AG04449 (cell line): ENCODE measurements at regions not wholly inside any gene's neighbourhood (a gene's known extent, or its start where the extent isn't known, plus 50 kb on each side); places are given as distances from the start of the nearest gene placed in this dataset.
"Not testable (repeated sequence)": the region's sequence is repeated elsewhere in the genome, so short reads cannot be mapped to it uniquely, and the experiment has no call there.

Source experiments
- CTCF ChIA-PET: fragments of 350-600 bp; formaldehyde crosslinking; extraction: SDS; loops from one replicate; lab custom pipeline; 2021; ENCODE audit warnings: antibody characterized with exemption; lab: Yijun Ruan, JAX
- POLR2A ChIA-PET: fragments of 400-600, 350-600 bp; formaldehyde crosslinking; extraction: SDS; loops from one replicate; lab custom pipeline; 2020; ENCODE audit warnings: antibody characterized with exemption, inconsistent platforms; lab: Yijun Ruan, JAX
- DNase-seq: peaks from one replicate; pipeline ENCODE4 v3.0.0-alpha.2; 2010; ENCODE audit warnings: low read depth, low spot score
- H3K4me3 ChIP-seq: 2 replicates; pipeline ENCODE4 v1.5.1; 2011; ENCODE audit warnings: low read depth, mild to moderate bottlenecking, control low read depth, low read length
- TF ChIP-seq, protein P1 (sequence below): IDR thresholded peaks from one replicate; pipeline ENCODE4 v1.5.1; 2011; ENCODE audit warnings: mild to moderate bottlenecking, moderate library complexity, low read length, control low read depth, inconsistent platforms; ENCODE audit not compliant: insufficient read depth; ENCODE audit errors: missing control alignments

DNA sequence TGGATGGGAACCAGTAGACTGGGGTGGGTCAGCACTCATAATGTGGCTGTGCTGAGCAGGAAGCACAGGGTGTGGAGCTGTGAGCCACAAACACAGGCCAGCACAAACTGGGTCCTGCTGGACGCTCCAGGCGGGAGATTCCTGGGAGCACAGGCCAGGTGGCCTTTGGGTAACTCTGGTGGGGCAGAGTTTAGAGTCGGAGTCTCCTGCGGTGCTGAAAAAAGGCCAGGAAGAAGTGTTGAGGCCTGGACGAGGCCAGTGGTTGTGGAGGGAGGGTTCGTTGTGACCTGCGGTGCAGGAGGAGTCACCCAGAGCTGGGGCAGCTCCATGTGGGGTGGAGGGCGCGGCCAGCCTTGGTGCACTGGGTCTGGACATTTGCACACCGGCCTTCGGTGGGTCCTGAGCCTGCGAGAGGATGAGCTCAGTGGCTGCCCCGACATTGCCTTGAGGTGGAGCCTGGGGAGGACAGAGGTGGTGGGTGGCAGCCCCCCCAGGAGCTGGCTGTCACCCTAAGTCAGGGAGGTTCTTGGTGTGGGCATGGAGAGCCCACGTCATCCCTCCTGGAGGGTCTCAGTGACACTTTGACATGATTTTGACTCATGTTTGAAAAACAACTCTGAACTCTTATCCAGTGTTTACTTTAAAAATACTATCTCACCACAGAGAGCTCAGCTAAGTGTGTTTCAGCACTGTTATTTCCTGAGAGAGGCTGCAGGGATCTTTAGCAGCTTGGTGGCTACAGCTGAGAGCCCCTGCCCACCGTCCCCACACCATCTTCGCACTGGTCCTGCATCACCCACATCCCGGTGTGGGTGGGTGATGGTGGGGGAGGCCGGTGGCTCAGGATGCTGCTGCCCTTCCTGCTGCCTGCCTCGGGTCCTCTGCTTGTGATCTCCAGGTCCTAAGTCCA is 98.7 kb downstream of the NPIPB11 start:
- H3K4me3 ChIP-seq = no peak overlapping the region
- TF ChIP-seq, protein P1, sequence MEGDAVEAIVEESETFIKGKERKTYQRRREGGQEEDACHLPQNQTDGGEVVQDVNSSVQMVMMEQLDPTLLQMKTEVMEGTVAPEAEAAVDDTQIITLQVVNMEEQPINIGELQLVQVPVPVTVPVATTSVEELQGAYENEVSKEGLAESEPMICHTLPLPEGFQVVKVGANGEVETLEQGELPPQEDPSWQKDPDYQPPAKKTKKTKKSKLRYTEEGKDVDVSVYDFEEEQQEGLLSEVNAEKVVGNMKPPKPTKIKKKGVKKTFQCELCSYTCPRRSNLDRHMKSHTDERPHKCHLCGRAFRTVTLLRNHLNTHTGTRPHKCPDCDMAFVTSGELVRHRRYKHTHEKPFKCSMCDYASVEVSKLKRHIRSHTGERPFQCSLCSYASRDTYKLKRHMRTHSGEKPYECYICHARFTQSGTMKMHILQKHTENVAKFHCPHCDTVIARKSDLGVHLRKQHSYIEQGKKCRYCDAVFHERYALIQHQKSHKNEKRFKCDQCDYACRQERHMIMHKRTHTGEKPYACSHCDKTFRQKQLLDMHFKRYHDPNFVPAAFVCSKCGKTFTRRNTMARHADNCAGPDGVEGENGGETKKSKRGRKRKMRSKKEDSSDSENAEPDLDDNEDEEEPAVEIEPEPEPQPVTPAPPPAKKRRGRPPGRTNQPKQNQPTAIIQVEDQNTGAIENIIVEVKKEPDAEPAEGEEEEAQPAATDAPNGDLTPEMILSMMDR = no peak
- CTCF ChIA-PET = no interaction called here
- no peak for DNase-seq
- POLR2A ChIA-PET = interaction anchor here (1.0 kb wide), 1 partner anchor 334 kb away, joined by 3 read pairs; no protein-coding TSS in a partner anchor

DNA sequence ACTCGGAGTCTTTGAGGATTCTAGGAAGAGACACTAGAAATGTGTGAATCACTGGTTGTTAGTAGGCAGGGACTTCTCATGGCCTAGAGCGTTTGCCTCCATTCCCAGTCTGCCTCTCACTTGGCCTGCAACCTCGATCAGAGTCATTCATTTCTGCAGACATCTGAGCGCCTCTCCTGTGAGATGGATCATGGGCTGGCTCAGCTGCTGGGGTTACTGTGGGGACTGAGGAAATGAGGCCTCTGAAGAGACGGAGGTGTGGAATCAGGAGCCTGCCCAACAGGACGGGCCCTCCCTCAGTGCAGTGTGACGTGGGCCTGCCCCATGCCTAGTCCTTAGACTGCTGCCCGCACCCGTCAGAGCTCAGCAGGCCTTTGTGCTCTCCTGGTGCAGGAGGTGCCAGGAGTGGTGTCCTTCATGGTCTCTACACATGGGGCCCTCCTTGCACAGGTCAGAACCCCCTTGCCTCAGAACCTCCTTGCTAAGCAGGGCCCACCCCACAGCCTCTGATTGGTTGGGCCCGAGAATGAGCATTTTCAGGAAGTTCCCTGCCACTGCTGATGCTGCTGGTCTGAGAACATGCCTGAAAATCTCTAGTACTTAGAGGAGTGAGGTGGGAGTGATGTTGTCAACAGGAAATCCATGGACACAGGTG is 99.4 kb downstream of the NPIPB11 start:
- POLR2A ChIA-PET = no interaction called here
- no peak overlapping the region for H3K4me3 ChIP-seq
- TF ChIP-seq, protein P1 = no peak
- CTCF ChIA-PET = no interaction called here
- DNase-seq = no peak

DNA sequence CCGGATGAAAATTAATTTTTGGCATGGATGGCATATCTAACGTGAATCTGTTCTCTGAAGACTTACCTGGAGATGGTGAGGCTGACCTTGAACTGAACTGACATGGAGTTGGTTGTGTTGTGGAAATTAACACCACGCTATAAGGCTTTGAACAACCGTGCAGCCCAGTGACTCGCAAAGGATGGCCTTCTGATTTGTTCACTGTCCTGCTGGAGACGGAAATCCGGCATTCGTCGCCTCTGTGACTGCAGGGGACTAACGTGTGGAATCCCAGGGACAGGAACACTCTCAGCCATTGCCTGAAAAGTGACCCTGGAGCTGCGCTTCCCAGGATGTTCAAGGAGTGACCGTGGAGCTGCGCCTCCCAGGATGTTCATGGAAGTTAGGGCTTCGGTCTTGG is 100.3 kb downstream of the NPIPB11 start:
- H3K4me3 ChIP-seq = no peak overlapping the region
- ChIA-PET POLR2A (no interaction called here), CTCF (no interaction called here)
- DNase-seq = no peak
- TF ChIP-seq, protein P1 = no peak

DNA sequence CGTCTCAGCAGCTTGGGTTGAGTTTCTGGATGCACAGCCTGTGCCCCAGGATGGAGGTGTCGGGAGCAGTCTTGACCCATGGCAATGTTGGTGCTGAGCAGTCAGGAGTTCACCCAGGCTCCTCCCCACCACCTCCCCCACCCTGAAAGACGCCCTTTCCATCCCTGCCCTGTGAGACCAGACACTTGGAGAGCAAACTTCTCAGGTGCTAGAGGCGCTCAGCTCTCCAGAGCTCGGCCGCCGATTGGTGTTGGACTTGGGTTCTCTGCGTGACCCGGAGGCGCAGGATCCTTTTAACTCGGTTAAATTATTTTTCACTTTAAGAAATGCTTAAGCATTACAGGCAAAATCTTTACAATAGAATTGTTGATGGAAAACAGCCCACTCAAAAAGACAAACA is 101.5 kb downstream of the NPIPB11 start:
- POLR2A ChIA-PET, CTCF ChIA-PET, DNase-seq, H3K4me3 ChIP-seq: not testable (repeated sequence)

DNA sequence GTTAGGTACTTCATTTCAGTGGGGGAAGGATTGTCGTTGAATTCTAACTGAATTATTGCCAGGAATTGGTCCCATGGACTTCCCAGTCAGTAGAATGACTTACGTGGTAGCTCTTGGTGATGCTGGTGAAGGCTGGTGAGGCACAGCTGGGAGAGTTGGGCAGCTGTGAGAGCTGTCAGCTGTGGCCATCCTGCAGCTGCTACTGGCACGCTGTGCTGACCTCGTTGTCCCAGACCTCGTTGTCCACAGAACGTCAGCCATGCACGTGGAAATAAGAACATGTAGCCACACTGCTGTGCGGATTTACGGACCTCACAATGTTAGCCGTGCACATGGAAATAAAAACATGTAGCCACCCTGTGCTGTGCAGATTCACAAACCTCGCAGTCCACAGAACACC is 102.3 kb downstream of the NPIPB11 start:
- TF ChIP-seq, protein P1 = no peak
- ChIA-PET POLR2A (no interaction called here), CTCF (no interaction called here)
- DNase-seq = no peak
- H3K4me3 ChIP-seq = no peak overlapping the region

DNA sequence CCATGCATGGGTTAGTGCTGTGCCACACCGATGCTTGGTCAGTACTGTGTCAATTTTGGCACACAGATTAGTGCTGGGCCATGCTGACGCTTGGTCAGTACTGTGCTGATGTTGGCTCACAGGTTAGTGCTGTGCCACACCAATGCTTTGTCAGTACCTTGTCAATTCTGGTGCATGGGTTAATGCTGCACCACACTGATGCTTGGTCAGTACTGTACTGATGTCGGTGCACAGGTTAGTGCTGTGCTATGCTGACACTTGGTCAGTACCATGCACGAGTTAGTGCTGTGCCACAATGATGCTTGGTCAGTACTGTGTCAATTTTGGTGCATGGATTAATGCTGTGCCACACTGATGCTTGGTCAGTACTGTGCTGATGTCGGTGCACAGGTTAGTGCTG is 103.0 kb downstream of the NPIPB11 start:
- ChIA-PET CTCF (no interaction called here), POLR2A (no interaction called here)
- TF ChIP-seq, protein P1 = no peak
- H3K4me3 ChIP-seq = no peak overlapping the region
- no peak for DNase-seq
